ENCODE measurements at regions not wholly inside any gene's neighbourhood (a gene's known extent, or its start where the extent isn't known, plus 50 kb on each side); places are given as distances from the start of the nearest gene placed in this dataset.

DNA sequence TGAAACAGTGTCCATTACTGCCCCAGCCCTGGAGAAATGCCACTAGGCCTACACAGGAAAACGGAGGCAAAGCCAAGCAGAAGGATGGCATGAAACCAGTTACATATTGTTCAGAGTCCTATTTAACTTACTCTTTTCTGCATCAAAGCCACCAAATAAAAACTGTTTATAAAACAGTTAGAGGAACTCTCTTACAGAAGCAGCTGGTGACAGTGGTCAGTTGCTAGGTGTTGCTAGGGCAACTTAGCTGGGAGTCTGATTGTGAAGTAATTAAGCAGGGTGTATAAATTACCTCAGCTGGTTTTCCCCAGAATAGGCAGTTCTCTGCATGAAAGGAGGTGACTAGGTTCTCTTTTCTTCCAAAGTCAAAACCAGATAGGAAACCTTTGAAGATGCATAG lies 115.6 kb upstream of the ZBED5 start:
- TF ChIP-seq EZH2 (IDR thresholded peaks at IDR 0.05; ENCODE audit: borderline replicate concordance, low read depth, low read length, severe bottlenecking), result no peak
- TF ChIP-seq, protein P1, sequence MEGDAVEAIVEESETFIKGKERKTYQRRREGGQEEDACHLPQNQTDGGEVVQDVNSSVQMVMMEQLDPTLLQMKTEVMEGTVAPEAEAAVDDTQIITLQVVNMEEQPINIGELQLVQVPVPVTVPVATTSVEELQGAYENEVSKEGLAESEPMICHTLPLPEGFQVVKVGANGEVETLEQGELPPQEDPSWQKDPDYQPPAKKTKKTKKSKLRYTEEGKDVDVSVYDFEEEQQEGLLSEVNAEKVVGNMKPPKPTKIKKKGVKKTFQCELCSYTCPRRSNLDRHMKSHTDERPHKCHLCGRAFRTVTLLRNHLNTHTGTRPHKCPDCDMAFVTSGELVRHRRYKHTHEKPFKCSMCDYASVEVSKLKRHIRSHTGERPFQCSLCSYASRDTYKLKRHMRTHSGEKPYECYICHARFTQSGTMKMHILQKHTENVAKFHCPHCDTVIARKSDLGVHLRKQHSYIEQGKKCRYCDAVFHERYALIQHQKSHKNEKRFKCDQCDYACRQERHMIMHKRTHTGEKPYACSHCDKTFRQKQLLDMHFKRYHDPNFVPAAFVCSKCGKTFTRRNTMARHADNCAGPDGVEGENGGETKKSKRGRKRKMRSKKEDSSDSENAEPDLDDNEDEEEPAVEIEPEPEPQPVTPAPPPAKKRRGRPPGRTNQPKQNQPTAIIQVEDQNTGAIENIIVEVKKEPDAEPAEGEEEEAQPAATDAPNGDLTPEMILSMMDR (IDR thresholded peaks at IDR 0.05; ENCODE audit: borderline replicate concordance, extremely low read depth, low read length, poor library complexity, severe bottlenecking), result no peak

Measured in DND-41 (cell line).